Neutrophil (primary cell): ENCODE measurements at regions not wholly inside any gene's neighbourhood (a gene's known extent, or its start where the extent isn't known, plus 50 kb on each side); places are given as distances from the start of the nearest gene placed in this dataset.

ENCODE experiments used
- H3K27ac ChIP-seq: fragments of 200-600 bp; sonication (generic); 2 replicates; pipeline ENCODE4 v1.5.1; 2016; ENCODE audit warnings: mild to moderate bottlenecking, moderate library complexity
- H3K27me3 ChIP-seq: fragments of 200-600 bp; sonication (generic); 2 replicates; pipeline ENCODE4 v1.6.0; 2016; ENCODE audit warnings: mild to moderate bottlenecking
- H3K36me3 ChIP-seq: fragments of 200-600 bp; sonication (generic); 2 replicates; pipeline ENCODE4 v1.5.1; 2017
- H3K4me1 ChIP-seq, 2 experiments: fragments of 200-600 bp in 1 of 2; sonication (generic) in 1 of 2; 1 replicate in 1 of 2; 2 replicates in 1 of 2; pipeline versions ENCODE4 v1.5.1 to v1.6.1; 2013 to 2016; ENCODE audit warnings: low read depth in 1 of 2, low read length in 1 of 2, mild to moderate bottlenecking in 1 of 2, moderate library complexity in 1 of 2; ENCODE audit not compliant: control insufficient read depth in 1 of 2, insufficient read depth in 1 of 2
- H3K4me3 ChIP-seq, 2 experiments: fragments of 200-600 bp in 1 of 2; sonication (generic) in 1 of 2; 1 replicate in 1 of 2; 2 replicates in 1 of 2; pipeline ENCODE4 v1.5.1; 2013 to 2016; ENCODE audit warnings: low read depth in 1 of 2, low read length in 1 of 2, mild to moderate bottlenecking in 1 of 2, moderate library complexity in 1 of 2
- H3K9me3 ChIP-seq: fragments of 200-600 bp; sonication (generic); 2 replicates; pipeline ENCODE4 v1.5.1; 2016
- CTCF ChIP-seq: fragments of 200-600 bp; sonication (generic); IDR thresholded peaks from 2 replicates; pipeline ENCODE4 v1.5.1; 2016; ENCODE audit warnings: antibody characterized with exemption

GRCh38 chr3:40978442-40978841 lies 220.9 kb upstream of the CTNNB1 start:
- no peaks in the 10 kb centered on the region for H3K27me3 ChIP-seq
- H3K36me3 ChIP-seq = no peaks in the 10 kb centered on the region
- TF ChIP-seq CTCF = no peak
- no peak overlapping the region for H3K4me3 ChIP-seq
- H3K27ac ChIP-seq = no peak overlapping the region
- no peaks in the 10 kb centered on the region for H3K4me1 ChIP-seq
- H3K9me3 ChIP-seq = no peaks in the 10 kb centered on the region

- H3K4me1 ChIP-seq = no peaks in the 10 kb centered on the region
- no peaks in the 10 kb centered on the region for H3K36me3 ChIP-seq
- no peaks in the 10 kb centered on the region for H3K9me3 ChIP-seq
- H3K4me3 ChIP-seq = no peak overlapping the region
- TF ChIP-seq CTCF = no peak
- no peaks in the 10 kb centered on the region for H3K27me3 ChIP-seq
- H3K27ac ChIP-seq = no peak overlapping the region
Observed at GRCh38 chr3:40979962-40980361, 219.3 kb upstream of the CTNNB1 start.

GRCh38 chr3:40980467-40980866 lies 218.8 kb upstream of the CTNNB1 start:
- H3K27me3 ChIP-seq = no peaks in the 10 kb centered on the region
- no peaks in the 10 kb centered on the region for H3K9me3 ChIP-seq
- no peak for TF ChIP-seq CTCF
- H3K4me1 ChIP-seq = no peaks in the 10 kb centered on the region
- H3K4me3 ChIP-seq = no peak overlapping the region
- no peaks in the 10 kb centered on the region for H3K36me3 ChIP-seq
- H3K27ac ChIP-seq = no peak overlapping the region

GRCh38 chr3:40985195-40985594 lies 214.1 kb upstream of the CTNNB1 start:
- Histone ChIP-seq H3K4me1 (no peaks in the 10 kb centered on the region), H3K36me3 (no peaks in the 10 kb centered on the region), H3K4me3 (no peak overlapping the region), H3K27me3 (no peaks in the 10 kb centered on the region), H3K27ac (no peak overlapping the region), H3K9me3 (no peaks in the 10 kb centered on the region)
- no peak for TF ChIP-seq CTCF

GRCh38 chr3:40988468-40988867 lies 210.8 kb upstream of the CTNNB1 start:
- H3K4me1 ChIP-seq = no peaks in the 10 kb centered on the region
- no peaks in the 10 kb centered on the region for H3K36me3 ChIP-seq
- no peaks in the 10 kb centered on the region for H3K9me3 ChIP-seq
- H3K4me3 ChIP-seq = no peak overlapping the region
- no peak overlapping the region for H3K27ac ChIP-seq
- no peaks in the 10 kb centered on the region for H3K27me3 ChIP-seq
- no peak for TF ChIP-seq CTCF
